ENCODE measurements at regions not wholly inside any gene's neighbourhood (a gene's known extent, or its start where the extent isn't known, plus 50 kb on each side); places are given as distances from the start of the nearest gene placed in this dataset.
"Not testable (repeated sequence)": the region's sequence is repeated elsewhere in the genome, so short reads cannot be mapped to it uniquely, and the experiment has no call there.

DNA sequence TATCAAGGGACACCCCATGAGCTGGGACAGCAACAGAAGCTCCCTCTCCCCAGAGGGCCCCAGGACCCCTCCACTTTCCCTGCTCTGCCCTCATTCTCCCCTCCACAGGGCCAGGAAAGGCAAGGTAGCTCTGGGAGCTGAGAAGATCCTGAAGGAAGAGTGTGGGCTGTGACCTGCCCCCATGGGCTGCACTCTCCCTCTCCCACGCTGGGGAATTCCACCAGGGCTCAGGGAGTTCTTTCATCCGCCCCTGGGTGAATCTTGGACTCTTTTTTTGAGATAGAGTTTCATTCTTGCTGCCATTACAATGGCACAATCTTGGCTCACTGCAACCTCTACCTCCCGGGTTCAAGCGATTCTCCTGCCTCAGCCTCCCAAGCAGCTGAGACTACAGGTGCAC is 73.8 kb downstream of the C9orf50 start:
- no peak for DNase-seq (ENCODE audit: low read depth in 1 of 2, low spot score in 1 of 2)

DNA sequence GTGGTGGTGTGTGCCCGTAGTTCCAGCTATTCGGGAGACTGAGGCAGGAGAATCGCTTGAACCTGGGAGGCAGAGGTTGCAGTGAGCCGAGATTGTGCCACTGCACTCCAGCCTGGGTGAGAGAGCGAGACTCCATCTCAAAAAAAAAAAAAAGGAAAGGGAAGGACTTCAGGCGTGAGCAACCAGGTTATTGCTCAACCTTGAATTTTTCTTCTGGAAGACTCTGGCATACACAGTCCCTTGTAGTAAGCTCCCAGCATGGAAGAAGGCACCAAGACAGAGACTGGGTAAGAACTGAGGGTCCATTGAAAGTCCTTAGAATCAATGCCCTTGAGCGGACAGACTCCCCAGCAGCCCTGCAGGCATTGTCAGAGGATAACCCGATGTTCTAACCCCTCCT is 75.0 kb downstream of the C9orf50 start:
- DNase-seq (ENCODE audit: low read depth in 1 of 2, low spot score in 1 of 2), result not testable (repeated sequence)

DNA sequence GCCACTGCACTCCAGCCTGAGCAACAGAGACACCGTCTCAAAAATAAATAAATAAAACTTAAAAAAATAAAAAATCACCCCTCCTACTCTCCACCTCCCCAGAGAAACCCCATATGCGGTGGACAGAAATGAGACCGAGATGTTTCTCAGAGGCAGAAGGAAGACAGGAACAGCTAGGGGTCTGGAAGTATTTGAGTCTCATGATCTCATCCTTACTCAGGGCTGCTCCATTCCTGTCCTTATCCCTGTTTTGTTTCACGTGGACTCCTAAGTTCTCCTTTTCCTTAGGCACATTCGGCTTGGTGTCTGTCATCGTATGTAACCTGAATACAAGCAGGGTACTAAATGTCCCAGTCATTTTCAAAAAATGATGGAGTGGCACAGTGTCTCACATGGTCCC is 76.1 kb downstream of the C9orf50 start:
- no peak for DNase-seq (ENCODE audit: low read depth in 1 of 2, low spot score in 1 of 2)

DNA sequence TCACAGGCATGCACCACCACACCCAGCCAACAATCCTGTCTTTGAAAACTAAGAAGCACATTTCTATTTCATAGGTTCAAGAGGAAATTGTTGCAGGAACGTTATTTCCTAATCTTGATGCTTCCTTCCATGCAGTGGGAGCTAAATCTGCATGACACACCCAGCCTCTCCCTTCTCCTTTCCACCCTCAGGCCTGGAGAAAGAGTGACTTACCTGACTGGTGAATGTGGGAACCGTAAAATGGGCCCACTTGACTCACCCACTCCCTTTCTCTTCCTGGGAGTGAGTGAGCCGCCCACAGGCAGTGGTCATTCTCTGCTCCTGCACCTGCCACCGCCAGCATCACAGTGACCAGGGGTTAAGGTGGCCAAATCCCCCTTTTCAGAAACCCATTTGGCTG is 78.2 kb downstream of the C9orf50 start:
- DNase-seq (ENCODE audit: low read depth in 1 of 2, low spot score in 1 of 2), result no peak

DNA sequence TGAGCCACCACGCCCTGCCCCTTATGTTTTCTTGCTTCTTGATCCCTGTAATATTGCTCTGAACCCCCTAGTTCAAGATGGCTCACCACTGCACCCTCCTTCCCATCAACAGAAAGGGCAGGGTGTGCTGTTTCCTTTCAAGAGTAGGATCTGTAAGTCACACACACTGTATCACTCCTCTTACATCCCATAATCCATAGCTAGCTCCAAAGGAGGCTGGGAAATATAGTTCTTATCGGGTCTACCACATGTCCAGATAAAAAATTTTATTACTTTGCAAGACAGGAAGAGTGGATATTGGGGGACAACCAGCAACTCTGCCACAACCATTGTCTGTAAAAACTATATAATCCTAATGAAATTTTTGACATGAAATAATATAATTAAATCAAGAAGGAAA is 79.6 kb downstream of the C9orf50 start:
- no peak for DNase-seq (ENCODE audit: low read depth in 1 of 2, low spot score in 1 of 2)

DNA sequence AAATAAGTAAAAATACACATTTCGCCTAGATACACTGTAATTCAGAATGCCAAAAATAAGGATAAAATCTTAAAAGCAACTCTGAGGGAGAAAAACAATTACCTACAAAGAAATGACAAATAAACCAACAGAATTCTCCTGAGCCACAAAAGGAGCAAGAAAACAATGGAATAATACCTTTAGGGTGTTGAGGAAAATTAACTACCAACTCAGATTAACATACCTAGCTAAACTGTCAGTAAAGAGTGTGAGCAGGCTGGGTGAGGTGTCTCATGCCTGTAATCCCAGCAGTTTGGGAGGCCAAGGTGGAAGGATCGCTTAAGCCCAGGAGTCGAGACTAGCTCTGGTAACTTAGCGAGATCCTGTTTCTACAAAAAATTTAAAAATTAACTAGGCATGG is 81.5 kb downstream of the C9orf50 start:
- no peak for DNase-seq (ENCODE audit: low read depth in 1 of 2, low spot score in 1 of 2)

DNA sequence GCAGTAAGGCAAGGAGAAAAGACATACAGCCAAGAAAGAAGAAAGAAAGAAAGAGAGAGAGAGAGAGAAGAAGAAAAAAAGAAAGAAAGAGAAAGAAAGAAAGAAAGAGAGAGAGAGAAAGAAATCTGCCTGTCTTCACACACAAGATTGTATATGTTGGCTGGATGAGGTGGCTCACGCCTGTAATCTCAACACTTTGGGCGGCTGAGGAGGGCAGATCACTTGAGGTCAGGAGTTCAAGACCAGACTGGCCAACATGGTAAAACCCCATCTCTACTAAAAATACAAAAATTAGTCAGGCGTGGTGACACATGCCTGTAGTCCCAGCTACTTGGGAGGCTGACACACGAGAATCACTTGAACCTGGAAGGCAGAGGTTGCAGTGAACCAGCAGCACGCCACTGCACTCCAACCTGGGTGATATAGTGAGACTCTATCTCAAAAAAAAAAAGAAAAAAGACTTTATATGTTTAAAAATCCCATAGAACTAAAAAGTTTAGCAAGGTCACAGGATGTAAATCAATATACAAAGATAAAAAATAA is 89.0 kb downstream of the C9orf50 start:
- DNase-seq (ENCODE audit: low read depth in 1 of 2, low spot score in 1 of 2), result not testable (repeated sequence)

DNA sequence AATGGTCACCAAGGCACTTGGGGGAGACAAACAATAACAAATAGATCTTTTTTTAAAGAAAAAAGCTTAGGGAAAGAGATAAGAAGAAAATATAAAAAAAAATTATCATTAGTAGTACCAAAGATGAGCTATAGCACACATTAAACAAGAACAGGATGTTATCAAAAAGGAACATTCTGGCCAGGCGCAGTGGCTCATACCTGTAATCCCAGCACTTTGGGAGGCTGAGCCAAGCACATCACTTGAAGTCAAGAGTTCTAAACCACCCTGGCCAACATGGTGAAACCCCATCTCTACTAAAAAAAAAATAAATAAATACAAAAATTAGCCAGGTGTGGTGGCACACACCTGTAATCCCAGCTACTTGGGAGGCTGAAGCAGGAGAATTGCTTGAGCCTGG is 92.9 kb downstream of the C9orf50 start:
- DNase-seq (ENCODE audit: low read depth in 1 of 2, low spot score in 1 of 2), result not testable (repeated sequence)

DNA sequence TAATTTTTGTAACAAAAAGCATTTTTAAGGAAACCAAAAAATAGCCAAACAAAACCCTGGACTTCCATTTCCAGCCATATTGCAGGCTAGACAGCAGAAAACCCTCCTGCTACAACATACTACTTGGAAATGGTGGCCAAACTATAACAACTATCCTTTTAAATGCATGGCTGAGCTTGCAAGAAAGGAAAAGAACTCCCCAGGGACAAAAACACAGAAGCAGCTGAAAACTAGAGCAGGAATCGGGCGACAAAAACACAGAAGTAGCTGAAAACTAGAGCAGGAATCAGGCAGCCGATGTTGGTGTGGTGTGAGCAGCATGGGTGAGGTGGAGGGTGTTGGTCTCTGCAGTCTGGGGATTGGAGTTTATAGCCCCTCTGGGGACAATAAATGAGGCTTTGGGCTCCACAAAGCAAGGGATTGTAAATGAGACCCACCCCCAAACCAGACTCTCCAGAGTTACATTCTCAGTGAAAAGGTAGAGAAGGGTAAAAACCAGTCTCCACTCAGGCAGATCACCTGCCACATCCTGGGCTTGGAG is 95.2 kb downstream of the C9orf50 start:
- no peak for DNase-seq (ENCODE audit: low read depth in 1 of 2, low spot score in 1 of 2)

DNA sequence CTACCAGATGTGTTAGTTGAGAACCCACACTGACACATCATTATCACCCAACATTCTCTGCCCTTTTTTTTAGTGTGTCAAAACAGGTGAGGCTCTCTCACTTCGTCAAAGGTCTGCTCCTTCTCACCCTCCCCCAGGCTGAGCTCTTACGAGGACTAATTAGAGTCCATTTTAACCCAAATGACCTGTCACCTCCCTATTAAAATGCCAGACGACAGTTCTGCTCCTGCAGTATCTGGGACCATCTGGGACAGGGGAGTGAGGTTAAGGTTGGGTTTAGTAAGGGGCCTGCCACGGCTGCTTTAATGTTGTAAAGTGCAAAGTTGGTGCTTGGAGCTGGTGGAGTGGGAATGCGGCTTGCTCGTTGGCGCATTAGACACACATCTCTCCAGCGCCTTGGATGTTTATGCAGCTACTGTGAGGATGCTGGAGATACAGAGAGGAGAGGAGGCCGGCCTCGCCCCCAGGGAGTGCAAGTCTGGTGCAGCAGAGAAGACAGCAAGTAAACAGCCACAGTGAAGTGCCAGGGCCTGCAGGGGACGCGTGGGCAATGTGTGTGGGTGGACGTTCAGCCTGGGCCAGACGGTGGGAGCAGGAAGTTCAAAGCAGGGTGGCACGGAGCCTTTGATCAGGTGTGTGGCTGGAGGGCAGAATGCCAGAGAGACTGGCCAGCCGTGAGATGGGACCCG is 96.2 kb downstream of the C9orf50 start:
- no peak for DNase-seq (ENCODE audit: low read depth in 1 of 2, low spot score in 1 of 2)

DNA sequence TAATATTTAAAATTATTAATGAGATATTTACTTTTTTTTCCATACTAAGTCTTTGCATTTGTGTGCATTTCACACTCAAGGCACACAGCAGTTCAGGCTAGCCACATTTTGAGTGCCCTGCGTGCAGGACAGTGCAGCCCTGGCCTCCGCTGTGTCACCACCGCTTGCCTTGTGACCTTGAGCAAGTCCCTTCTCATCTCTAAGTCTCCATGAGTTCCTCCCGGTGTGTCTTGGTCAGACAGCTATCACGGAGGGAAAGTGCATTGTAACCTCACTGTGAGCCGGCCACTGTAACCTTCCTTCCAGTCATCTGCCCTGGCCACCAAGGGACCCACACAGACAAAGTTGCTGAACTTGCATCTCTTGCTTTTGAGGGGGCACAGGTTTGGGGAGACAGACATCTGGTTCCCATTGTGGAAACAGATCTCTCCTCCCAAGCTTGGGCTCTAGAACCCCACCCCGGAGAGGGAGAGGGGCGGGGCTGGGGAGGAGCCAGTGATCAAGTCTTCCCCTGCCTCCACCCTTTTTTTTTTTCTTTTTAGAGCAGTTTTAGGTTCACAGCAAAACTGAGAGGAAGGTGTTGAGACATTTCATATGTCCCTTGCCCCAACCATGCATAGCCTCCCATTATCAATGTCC is 96.8 kb downstream of the C9orf50 start:
- no peak for DNase-seq (ENCODE audit: low read depth in 1 of 2, low spot score in 1 of 2)

DNA sequence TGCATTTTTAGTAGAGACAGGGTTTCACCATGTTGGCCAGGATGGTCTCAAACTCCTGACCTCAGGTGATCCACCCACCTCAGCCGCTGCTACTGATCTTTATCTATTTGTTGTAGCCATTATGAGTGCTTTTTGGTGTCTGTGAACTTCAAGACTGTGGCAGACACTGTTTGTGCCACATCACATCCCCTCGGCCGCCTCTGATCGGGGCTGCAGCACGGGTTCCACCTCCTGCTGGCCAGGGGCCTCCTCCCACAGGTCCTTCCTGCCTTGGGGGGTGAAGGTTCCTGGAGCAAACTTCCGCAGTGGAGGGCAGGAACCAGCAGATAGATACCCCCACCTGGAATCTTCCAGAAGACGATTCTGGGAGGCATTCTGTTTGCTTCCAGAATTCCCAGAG is 98.5 kb downstream of the C9orf50 start:
- DNase-seq (ENCODE audit: low read depth in 1 of 2, low spot score in 1 of 2), result no peak

DNA sequence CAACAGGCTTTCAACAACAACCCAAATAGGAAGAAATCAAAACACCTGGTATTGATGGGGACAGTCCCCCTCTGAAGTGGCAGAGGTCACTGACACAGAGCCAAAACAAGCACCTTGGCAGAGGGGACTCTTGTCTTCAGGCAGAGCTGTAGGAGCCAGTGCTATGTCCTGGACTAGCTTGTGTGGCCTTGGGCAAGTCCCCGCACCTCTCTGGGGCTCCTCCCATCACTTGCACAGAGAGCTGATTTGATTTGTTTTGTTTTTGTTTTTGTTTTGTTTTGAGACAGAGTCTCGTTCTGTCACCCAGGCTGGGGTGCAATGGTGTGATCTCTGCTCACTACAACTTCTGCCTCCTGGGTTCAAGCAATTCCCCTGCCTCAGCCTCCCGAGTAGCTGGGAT is 100.8 kb downstream of the C9orf50 start:
- DNase-seq (ENCODE audit: low read depth in 1 of 2, low spot score in 1 of 2), result no peak

DNA sequence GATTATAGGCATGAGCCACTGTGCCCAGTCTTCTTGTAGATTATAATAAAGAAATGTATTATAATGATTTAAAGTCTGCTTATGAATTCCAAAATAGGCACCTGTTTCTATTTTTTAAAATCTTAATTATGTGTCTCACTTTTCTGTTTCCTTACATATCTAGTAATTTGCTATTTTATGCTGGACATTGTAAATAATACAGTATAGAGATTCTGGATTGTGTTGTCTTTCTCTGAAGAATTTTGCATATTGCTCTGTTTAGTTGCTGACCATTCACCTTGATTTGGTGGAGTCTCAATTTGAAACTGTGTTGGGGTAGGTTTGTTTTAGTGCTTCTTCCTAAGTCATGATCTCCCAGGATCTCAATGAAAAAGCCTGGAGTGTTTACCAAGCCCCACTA is 102.8 kb downstream of the C9orf50 start:
- DNase-seq (ENCODE audit: low read depth in 1 of 2, low spot score in 1 of 2), result no peak

DNA sequence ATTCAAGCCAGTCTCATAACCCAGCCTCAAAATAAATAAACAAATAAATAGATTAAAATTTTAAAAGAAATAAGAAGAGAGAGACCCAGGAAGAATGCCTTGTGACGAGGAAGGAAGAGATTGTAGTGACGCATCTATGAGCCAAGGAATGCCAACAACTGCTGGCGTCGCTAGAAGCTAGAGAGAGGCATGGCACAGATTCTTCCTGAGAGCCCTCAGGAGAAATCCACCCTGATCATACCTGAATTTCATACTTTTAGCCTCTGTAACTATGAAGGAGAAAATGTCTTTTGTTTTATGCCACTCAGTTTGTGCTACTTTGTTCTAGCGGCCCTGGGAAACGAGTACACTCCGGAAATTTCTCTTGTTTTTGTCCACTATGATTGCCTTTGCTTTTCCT is 103.9 kb downstream of the C9orf50 start:
- DNase-seq (ENCODE audit: low read depth in 1 of 2, low spot score in 1 of 2), result no peak

DNA sequence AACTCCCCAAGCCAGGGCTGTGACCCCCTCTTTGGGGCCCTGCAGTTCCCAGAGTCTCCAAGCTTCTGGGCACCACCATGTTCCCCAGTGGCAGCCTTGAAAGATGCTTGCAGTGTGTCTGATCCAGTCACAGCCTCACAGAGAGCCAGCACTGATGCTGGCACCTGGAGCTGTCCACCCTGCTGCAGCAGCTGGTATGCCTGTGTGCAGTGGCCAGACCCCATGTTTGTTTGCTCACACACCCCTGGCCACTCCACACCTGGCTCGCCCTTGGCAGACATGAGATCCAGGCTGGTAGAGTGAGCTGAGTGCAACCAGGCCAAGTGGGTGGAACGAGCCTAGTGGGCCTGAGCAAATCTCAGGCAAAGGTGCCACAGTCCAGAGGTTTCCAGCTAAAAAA is 106.0 kb downstream of the C9orf50 start:
- no peak for DNase-seq (ENCODE audit: low read depth in 1 of 2, low spot score in 1 of 2)

DNA sequence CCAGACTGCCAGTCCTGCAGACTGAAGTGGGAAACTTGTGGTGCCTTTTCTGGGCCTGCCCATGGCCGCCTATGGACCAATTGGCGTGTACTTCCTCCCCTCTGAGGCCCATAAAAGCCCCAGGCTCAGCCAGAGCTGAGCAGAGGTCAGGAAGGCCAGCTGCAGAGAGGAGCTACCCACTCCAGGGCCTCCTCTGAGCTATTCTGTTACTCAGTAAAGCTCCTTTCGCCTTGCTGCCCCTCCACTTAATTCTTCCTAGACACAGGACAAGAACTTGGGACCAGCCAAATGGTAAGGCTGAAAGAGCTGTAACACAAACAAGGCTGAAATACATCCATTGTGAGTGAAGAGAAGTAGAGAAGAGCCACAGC is 106.4 kb downstream of the C9orf50 start:
- DNase-seq (ENCODE audit: low read depth in 1 of 2, low spot score in 1 of 2), result no peak

DNA sequence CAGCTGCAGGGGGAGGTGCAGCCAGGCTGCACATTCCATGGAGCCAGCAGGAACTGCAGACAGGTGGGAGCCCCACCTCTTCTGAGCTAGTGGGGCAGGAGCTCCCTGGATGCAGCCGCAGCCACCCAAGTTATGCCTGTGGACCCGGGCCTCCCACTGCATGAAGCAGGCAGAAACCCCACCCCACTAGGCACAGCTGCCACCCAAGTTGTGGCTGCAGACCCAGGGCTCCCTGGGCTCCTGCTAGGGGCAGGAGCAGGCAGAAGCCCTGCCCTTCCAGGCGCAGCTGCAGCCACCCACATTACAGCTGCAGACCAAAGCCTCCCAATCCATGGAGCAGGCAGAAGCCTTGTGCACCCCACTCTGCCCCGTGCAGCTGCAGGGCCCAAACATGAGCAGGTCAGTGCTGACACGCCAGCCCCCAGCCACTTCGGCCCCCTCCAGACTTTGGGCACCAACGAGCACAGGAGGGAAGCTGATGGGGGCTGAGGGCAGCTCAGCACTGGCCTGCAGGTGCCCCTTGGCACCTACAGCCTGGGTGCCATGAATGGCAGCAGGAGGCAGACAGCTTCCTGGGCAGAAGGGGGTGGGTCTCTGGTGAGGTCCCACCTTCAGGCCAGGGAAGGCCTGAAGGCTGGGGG is 106.9 kb downstream of the C9orf50 start:
- DNase-seq (ENCODE audit: low read depth in 1 of 2, low spot score in 1 of 2), result no peak

DNA sequence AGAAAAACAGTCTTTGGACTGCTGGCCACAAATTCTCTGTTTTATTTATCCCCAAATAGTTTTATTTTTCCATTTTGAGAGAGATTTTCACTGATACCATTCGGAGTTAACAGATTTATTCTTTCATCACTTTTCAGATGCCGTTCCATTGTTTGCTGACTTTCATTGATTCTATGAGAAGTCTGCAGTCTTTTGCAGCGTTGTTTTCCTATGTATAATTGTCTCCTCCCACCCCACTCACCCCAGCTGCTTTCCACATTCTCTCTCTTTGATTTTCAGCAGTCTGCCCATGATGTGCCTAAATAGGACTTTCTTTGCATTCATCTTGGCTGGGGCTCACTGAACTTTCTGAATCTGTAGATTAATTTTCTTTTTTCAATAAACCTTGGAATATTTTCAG is 107.6 kb downstream of the C9orf50 start:
- DNase-seq (ENCODE audit: low read depth in 1 of 2, low spot score in 1 of 2), result no peak

DNA sequence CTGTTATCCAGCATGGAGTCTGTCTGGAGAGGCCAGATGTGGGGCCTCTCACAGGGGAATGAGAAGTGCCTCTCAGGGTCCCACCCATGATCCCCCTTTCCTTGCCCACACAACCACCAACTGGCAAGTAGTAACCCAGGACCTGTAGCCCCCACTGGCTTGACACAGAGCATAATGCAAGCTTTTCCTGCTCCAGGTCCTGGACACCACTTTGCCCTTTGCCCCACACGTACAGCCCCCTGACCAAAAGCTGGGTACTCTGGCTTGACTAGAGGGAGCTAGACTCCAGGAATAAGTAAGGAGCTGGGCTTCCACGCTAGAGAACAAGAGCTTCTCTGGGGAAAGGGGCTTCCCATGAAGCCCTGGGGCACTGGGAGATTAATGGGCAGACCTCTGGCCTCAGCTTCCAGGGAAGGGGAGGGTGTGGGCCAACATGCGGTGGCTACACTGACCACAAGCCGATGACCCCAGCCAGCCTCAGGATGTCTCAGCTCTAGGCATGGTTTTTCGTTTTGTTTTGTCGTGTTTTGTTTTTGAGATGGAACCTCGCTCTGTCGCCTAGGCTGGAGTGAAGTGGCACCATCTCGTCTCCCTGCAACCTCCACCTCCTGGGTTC is 109.5 kb downstream of the C9orf50 start:
- DNase-seq (ENCODE audit: low read depth in 1 of 2, low spot score in 1 of 2), result no peak

DNA sequence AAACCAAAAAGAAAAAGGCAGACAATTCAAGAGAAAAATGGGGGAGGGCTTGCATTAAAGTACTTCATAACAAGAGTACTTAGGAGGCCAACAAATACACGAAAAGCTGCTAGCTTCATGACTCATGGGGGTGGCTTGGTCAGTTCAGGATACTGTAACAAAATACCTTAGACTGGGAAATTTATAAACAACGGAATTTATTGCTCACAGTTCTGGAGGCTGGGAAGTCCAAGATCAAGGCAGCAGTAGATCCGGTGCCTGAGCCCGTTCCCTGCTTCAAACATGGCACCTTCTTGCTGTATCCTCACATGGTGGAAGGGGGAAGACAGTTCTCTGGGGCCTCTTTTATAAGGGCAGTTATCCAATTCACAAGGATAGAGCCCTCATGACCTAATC is 111.4 kb downstream of the C9orf50 start:
- no peak for DNase-seq (ENCODE audit: low read depth in 1 of 2, low spot score in 1 of 2)

DNA sequence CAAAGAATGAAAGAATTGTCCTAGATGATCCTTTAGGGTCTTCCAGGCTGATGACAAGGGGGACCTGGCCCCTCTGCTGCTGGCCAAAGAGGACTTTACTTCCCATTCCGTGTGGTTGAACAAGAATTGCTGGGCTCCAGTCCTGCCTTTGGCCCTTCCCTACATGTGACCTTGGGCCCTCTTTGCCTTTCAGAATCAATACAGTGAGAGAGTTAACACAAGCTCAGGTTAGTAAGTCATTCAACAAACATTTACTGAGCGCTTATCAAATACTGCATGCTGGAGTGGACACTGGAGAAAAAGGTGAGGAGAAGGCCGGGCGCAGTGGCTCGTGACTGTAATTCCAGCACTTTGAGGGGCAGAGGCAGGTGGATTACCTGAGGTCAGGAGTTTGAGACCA is 113.1 kb downstream of the C9orf50 start:
- no peak for DNase-seq (ENCODE audit: low read depth in 1 of 2, low spot score in 1 of 2)

All from stimulated activated CD4-positive, alpha-beta T cell treated with anti-CD3 and anti-CD28 coated beads, Interleukin-15, amount 100 ng/mL, for 1 hour (primary cell).